Left kidney (tissue), 1 donor: ENCODE measurements at regions not wholly inside any gene's neighbourhood (a gene's known extent, or its start where the extent isn't known, plus 50 kb on each side); places are given as distances from the start of the nearest gene placed in this dataset.

Experiments
- DNase-seq: peaks from one replicate; pipeline ENCODE4 v3.0.0-alpha.2; 2013

GRCh38 chr9:118414676-118415075, 710.5 kb downstream of the TLR4 start:
- no peak for DNase-seq

GRCh38 chr9:118418887-118419565, 714.8 kb downstream of the TLR4 start:
- DNase-seq = no peak

DNA sequence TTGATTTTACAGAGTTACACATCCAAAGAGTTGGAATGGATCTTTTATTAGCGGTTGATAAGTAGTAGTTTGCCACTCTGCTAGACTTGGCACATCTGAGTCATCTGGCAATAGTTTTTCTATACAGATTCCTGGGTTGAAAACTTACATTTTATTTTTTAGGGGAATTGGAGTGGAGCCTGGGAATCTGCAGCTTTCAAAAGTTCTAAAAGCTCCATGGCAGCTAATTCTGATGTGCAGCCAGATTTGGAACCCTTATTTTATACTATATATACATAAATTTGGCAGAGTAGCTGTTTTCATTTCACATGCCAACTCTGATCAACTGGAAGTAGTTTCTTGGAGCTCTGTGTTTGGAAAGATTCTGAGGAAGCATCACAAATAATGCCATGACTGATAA, 715.5 kb downstream of the TLR4 start:
- DNase-seq = no peak

- DNase-seq = no peak
Observed at GRCh38 chr9:118422508-118422907, 718.3 kb downstream of the TLR4 start.

DNA sequence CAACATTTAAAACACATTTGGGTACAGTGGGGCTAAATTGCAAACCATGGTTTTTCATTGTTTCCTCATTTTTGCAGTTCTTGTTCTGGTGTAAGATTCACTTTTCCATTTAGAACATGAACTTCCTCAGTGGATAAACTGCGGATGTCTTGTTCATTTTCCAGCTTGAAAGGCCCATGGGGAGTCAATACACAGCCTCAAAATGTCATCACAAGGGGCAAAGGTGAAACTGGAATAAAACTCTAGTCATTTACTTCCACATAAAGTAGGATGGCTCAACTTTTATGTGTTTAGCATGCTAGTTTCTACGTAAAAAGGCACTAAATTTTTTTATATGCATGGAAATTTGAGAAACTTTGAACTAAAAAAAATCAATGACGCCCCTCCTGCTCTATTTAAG, 718.8 kb downstream of the TLR4 start:
- no peak for DNase-seq

DNA sequence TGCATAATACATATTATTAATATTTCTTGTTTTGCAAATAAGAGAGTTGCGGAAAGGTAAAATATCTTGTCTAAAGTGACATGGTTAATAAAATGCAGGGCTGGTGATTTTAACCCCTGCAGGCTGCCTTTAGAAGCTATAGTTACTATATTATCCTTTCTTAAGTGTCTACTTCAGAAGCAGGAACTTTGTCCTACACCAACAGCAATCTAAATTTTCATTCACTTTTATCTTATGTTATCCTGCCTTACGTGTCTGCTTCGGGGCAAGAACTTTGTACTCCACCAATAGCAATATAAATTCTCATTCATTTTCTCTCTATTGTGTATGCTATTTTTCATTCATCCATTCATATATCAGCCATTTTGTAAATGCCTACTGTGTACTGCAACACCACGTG, 719.5 kb downstream of the TLR4 start:
- DNase-seq = no peak

DNA sequence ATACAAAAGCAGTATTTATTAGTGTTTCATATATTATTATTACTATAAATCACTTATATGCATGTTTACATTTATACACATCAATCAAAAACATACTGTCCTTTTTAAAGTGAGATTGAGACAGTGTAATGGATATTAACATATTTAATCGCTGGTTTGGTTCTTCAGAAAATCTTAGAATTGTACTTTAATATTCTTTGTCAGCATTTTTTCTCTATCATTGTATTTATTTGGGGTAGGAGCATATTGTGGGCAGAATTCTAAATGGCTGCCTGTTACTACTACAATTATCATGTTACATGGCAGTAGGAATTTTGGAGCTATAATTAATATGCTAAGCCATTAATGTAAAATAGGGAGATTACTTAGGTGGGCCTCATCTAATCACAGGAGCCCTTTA, 722.6 kb downstream of the TLR4 start:
- DNase-seq = no peak

DNA sequence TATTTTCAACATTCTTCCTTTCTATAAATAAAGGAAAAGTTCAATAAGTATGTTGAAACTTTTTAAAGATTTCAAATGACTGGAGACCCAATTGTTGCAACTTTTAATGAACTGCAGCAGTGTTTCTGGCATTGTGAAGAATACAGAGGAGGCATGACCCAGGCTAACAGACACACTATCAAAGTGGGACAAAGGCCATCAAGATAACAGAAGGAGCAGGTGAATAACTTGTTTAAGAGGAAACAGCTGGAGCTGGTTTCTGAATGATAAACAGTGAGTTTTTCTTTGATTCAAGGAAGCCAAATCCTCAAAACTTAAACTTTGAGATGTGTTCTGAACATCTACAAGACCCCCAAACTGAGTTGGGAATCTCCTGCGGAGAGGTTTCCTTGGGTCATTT, 734.6 kb downstream of the TLR4 start:
- no peak for DNase-seq

DNA sequence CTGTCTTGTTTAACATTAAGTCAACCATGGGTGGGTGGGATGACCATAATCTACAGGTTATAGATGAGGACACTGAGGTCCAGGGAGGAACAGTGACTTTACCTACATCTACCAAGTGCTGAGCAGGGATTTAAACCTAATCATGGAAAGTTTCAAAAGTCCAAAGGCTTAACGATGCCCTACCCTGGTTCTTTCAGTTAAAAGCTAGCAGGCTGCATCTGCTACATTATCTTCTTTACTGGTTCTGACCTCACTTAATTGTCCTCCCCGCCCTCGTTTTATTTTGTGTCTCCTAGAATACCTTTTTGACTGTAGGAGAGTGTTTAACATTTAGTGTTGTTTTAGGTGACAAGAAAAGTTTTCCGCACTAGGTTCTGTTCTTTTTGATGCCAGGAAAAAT, 735.2 kb downstream of the TLR4 start:
- no peak for DNase-seq

GRCh38 chr9:118444403-118444802, 740.2 kb downstream of the TLR4 start:
- no peak for DNase-seq

GRCh38 chr9:118446943-118447639, 742.9 kb downstream of the TLR4 start:
- no peak for DNase-seq

GRCh38 chr9:118449554-118449953, 745.4 kb downstream of the TLR4 start:
- DNase-seq = no peak

DNA sequence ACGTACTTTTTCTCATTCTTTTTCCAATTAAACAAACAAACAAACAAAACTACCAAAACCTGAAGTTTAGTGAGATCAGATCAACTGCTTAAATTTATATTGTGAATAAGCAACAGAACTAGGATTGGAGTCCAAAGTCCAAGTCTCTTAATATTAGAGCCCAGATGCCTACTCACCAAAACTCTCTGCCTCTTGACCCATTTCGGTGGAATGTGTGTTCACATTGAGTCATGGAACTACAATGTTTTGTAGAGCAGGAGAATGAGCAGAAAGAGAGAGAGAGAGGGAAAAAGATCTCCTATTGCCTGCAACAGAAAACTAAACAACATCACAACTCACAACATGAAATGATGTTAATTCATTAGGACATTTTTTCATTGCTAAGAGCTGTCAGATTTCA, 751.1 kb downstream of the TLR4 start:
- no peak for DNase-seq

GRCh38 chr9:118455788-118456187, 751.6 kb downstream of the TLR4 start:
- DNase-seq = no peak

DNA sequence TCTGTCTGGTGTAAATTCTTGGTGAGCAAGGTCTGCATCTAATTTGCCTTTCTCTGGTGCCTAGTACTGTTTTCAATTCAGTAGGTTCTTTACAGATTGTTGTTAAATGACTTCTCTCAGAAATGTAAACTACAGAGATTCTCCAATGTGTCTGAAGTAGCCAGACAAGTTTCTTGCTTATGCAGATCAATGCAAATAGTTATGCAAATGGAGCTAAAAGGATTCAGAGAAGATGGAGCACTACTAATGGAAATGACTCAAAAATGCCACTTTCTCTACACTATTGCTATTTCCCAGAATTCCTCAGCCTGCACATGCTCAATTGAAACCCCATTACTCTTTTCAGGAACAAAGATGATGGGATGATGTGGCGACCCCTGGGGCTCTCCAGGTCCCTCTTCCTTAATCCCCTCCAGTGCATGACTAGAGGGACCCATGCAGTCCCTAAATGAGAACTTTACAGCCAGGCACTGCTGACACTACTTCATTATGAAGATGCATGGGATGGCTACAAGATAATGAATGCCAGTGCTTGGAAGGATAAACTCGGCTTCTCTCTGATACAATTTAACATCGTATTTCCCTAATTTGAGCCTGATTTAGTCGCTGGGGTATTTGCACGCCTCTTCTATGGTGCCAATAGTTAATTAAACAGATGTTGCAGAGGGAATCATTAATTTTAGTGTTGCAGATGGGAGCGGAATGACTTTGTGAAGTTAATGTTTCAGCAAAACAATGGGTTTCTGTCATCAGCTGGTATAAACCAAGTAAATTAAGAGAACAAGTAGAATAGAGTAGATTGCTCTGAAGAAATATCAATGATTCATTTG, 753.2 kb downstream of the TLR4 start:
- no peak for DNase-seq

- DNase-seq = no peak
Observed at GRCh38 chr9:118459913-118460312, 755.7 kb downstream of the TLR4 start.

DNA sequence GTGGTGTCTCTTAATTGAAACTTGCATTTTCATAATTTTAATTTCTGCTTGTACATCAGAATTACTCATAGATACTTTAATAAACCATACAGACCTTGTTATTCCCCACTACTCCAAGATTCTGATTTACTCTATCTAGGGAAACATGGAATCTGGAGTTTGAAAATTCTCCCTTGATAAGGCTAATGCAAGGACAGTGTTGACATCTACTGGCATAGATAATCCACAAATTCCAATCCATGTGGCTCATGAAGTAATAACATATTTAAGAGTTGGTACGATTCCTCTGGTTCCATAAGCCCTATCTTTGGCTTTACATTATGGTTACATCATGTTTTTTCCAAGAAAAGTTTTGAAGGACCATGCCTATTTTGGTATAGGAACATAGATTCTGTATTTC, 759.2 kb downstream of the TLR4 start:
- no peak for DNase-seq

GRCh38 chr9:118473521-118473920, 769.3 kb downstream of the TLR4 start:
- no peak for DNase-seq

DNA sequence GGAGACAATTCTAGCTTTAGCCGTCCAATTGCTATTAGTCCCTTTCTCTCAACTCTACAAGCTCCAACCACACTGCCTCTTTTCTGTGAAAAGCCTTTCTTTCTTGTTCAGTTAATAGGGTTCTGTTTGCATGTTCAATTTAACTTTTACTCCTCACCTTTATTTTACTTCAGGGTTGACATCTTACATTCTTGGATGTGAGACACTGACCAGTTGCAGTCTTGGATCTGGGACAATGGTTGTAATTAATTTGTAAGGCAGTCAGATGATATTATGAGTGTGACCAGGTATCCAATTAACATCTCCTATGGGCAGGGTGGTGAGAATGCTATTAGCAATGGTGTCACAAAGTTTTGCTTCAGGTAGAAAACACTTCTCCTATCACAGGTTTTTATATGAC, 774.5 kb downstream of the TLR4 start:
- DNase-seq = no peak

DNA sequence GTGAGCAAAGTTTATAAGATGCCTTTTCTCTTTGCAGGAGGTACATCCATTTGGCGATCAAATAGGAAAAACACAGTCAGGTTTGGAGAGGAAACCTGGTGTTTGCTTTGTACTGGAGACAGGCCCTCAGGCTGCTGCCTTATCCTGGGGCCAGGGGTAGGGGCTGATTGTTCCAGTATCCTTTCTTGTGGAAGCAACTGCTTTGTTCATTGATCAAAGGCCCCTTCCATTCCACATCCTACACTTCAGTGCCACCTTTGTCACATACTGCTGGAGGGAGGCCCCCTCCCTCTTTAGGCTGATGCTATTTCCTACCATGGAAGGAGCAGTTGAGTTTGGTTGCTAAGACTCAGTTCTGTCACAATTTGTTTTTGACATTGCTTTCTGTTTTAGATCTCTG, 778.1 kb downstream of the TLR4 start:
- DNase-seq = no peak

DNA sequence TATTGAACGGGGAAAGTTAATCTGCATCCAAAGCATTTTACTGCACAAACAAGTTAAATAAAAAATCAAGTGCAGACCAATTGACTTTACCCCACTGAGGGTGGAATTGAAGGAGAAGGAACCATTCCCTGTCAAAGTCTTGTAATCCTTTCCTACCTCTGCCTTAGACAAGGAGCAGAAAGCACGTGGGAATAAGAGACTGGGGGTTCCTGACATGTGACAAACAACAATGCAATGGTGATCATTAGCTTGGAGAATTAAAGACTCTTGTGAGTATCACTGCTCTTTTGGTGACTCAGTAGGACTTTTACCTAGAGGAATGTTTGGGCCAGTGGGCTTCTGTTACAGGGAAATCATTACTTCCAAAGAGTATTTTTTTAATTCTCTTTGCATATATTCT, 779.5 kb downstream of the TLR4 start:
- no peak for DNase-seq

DNA sequence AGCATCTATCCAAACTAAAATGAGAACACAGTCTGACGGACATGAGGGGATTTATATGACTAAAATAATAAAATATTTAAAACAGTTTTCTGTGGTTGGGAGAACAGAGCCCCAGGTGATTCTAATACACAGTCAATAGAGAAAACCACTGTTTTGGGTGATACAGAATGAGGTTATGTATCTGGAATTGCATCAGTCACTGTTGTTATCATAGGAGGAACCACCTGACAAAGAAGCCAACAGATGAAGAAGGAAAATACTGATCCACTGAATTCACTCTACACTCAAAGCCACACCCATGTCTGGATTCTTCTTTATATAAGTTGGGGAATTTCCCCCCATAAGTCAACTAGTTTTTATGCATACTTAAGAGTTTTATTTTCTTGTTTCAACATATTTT, 799.0 kb downstream of the TLR4 start:
- no peak for DNase-seq

GRCh38 chr9:118510711-118511110, 806.5 kb downstream of the TLR4 start:
- no peak for DNase-seq
